Erythroblast (primary cell): ENCODE measurements at regions not wholly inside any gene's neighbourhood (a gene's known extent, or its start where the extent isn't known, plus 50 kb on each side); places are given as distances from the start of the nearest gene placed in this dataset.
"Not testable (repeated sequence)": the region's sequence is repeated elsewhere in the genome, so short reads cannot be mapped to it uniquely, and the experiment has no call there.

ENCODE experiments used
- DNase-seq, 2 experiments: peaks; one replicate each; lab custom pipeline; 2025; lab: John Stamatoyannopoulos, UW
- GATA1 ChIP-seq: IDR thresholded peaks from 2 replicates; pipeline ENCODE4 v1.6.1; 2011; ENCODE audit warnings: low read depth, mild to moderate bottlenecking, control low read depth, low read length, moderate library complexity
- POLR2A ChIP-seq: IDR thresholded peaks from 2 replicates; pipeline ENCODE4 v1.6.1; 2011; ENCODE audit warnings: mild to moderate bottlenecking, low read length

- no peak for TF ChIP-seq GATA1
- TF ChIP-seq POLR2A: no peak
- DNase-seq: no peak
These were observed 70.0 kb upstream of the ALX4 start for GRCh38 chr11:44380009-44380313.

GRCh38 chr11:44380820-44381219 is 70.9 kb upstream of the ALX4 start:
- no peak for DNase-seq
- no peak for TF ChIP-seq POLR2A
- TF ChIP-seq GATA1: no peak

GRCh38 chr11:44381261-44381660 is 71.3 kb upstream of the ALX4 start:
- no peak for DNase-seq

GRCh38 chr11:44382118-44382517 is 72.2 kb upstream of the ALX4 start:
- no peak for DNase-seq
- TF ChIP-seq POLR2A (no peak), GATA1 (no peak)

More at GRCh38 chr11:44381261-44381660, 71.3 kb upstream of the ALX4 start:
- TF ChIP-seq GATA1: no peak
- no peak for TF ChIP-seq POLR2A

DNA sequence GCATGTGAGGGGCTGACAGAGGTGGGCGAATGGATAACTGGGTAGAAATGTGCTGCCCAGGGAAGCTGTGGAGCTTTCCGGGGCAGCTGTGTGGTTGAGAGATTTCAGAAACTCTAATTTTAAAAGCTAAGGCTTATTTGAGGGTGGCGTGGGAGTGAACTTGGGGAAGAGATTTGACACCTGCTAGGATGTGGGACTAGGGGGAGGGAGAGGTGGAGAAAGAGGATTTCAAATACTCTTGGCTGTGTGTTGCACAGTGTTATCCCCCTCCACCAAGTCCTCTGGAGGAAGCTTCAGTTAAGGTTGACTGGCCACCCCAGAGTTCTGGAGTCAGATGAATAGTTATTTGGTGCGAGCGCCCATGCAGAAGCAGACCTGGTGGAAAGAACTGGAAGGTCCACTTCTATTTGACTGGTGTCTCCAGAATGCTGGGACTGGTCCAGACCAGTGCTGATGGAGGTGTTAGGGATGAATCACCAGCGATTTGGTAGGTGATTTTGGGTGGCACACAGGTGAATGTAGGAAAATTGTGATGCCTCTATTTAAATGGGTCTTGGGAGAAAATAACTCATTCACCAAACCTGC is 72.8 kb upstream of the ALX4 start:
- TF ChIP-seq POLR2A (no peak), GATA1 (no peak)
- no peak for DNase-seq

DNA sequence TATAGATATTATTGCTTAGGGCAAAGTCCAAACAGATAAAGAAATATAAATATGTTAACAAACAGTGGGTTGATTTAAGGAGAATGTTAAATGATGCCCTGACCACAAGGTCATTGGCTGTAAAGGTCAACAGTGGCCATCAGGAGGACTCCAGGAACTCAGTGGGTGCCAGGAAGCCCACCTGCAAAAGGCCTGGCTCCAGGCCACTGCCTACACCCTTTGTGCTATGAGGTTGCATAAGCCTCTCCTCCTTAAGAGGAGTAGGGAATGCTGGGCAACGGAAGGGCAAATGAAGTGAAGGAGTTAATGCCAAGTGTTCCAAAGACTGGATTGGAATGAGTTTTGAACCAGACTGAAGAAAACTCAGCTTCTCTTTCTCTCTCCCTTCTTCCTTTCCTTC is 73.3 kb upstream of the ALX4 start:
- DNase-seq: no peak
- TF ChIP-seq GATA1 (no peak), POLR2A (no peak)

- DNase-seq: no peak
- TF ChIP-seq POLR2A (no peak), GATA1 (no peak)
These were observed 77.5 kb upstream of the ALX4 start for GRCh38 chr11:44387415-44387814.

- TF ChIP-seq GATA1: no peak
- TF ChIP-seq POLR2A: no peak
These were observed 77.9 kb upstream of the ALX4 start for GRCh38 chr11:44387825-44388224.

GRCh38 chr11:44388828-44389657 is 79.1 kb upstream of the ALX4 start:
- TF ChIP-seq GATA1 (no peak), POLR2A (no peak)
- DNase-seq: no peak

More at GRCh38 chr11:44387825-44388224, 77.9 kb upstream of the ALX4 start:
- no peak for DNase-seq

DNA sequence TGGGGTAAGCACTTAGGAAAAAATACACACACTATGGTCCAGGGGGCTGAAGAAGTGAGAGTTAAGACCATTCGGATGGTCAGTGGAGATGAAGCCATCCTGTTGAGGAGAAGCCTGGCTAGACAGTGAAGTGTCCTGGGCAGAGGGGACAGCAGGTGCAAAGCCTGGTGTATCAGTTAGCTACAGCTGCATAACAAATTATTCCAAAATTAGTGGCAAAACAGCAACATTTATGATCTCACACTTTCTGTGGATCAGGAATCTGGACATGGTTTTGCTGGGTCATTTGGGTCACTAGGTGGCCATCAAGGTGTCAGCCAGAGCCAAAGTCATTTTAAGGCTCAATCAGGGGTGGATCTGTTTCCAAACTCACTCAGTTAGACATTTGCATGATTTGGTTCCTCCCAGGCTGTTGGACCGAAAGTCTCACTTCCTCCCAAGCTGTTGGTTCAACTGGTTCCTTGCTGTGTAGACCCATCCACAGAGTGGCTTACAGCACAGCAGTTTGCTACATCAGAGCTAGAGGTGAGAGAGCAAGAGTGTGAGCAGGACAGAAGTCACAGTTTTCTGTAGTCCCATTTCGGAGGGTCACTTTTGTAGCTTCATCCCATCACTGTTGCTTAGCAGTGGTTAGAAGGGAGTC is 80.1 kb upstream of the ALX4 start:
- no peak for DNase-seq
- TF ChIP-seq POLR2A (no peak), GATA1 (no peak)

GRCh38 chr11:44391004-44391403 is 81.1 kb upstream of the ALX4 start:
- not testable (repeated sequence) for DNase-seq

DNA sequence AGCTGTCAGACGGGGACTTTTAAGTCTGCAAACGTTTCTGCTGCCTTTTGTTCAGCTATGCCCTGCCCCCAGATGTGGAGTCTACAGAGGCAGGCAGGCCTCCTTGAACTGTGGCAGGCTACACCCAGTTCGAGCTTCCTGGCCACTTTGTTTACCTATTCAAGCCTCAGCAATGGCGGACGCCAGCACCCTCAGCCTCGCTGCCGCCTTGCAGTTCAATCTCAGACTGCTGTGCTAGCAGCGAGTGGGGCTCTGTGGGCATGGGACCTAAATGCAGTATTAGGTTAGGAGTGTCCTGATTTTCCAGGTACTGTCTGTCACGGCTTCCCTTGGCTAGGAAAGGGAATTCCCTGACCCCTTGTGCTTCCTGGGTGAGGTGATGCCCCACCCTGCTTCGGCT is 86.8 kb upstream of the ALX4 start:
- not testable (repeated sequence) for DNase-seq

GRCh38 chr11:44397586-44398178 is 87.7 kb upstream of the ALX4 start:
- no peak for TF ChIP-seq GATA1
- no peak for TF ChIP-seq POLR2A
- DNase-seq: peak in 1 of 2 experiments; percentile 12
